HG02970 (cell line): ENCODE measurements at regions not wholly inside any gene's neighbourhood (a gene's known extent, or its start where the extent isn't known, plus 50 kb on each side); places are given as distances from the start of the nearest gene placed in this dataset.

Experiments used
- ATAC-seq: cut with Tn5 transposase; IDR thresholded peaks from one replicate; pipeline ENCODE4 v1.9.1; 2021; ENCODE audit warnings: mild to moderate bottlenecking, moderate library complexity, moderate number of reproducible peaks; ENCODE audit not compliant: unreplicated experiment, low FRiP score

GRCh38 chrX:5549512-5549911 is 679.2 kb downstream of the NLGN4X start:
- no peak for ATAC-seq

- ATAC-seq, result no peak
Observed at GRCh38 chrX:5537098-5537497, 691.6 kb downstream of the NLGN4X start.

- no peak for ATAC-seq
Observed at GRCh38 chrX:5536261-5536660, 692.4 kb downstream of the NLGN4X start.

GRCh38 chrX:5528057-5528456 is 700.6 kb downstream of the NLGN4X start:
- no peak for ATAC-seq

- ATAC-seq, result no peak
Observed at GRCh38 chrX:5526191-5526590, 702.5 kb downstream of the NLGN4X start.

- no peak for ATAC-seq
Observed at GRCh38 chrX:5490786-5491563, 737.7 kb downstream of the NLGN4X start.

- ATAC-seq, result no peak
Observed at GRCh38 chrX:5474282-5474681, 754.4 kb downstream of the NLGN4X start.

GRCh38 chrX:5458300-5458842 is 770.3 kb downstream of the NLGN4X start:
- no peak for ATAC-seq

GRCh38 chrX:5449323-5449722 is 779.3 kb downstream of the NLGN4X start:
- no peak for ATAC-seq

GRCh38 chrX:5431823-5432222 is 796.8 kb downstream of the NLGN4X start:
- no peak for ATAC-seq

- ATAC-seq, result no peak
Observed at GRCh38 chrX:5425119-5425518, 803.5 kb downstream of the NLGN4X start.

- no peak for ATAC-seq
Observed at GRCh38 chrX:5417381-5417780, 811.3 kb downstream of the NLGN4X start.

GRCh38 chrX:5415738-5416137 is 812.9 kb downstream of the NLGN4X start:
- no peak for ATAC-seq

- ATAC-seq, result no peak
Observed at GRCh38 chrX:5409106-5409505, 819.6 kb downstream of the NLGN4X start.

- ATAC-seq, result no peak
Observed at GRCh38 chrX:5402461-5402860, 826.2 kb downstream of the NLGN4X start.

- no peak for ATAC-seq
Observed at GRCh38 chrX:5399403-5399802, 829.3 kb downstream of the NLGN4X start.

- ATAC-seq, result no peak
Observed at GRCh38 chrX:5397409-5397808, 831.3 kb downstream of the NLGN4X start.

GRCh38 chrX:5390376-5390775 is 838.3 kb downstream of the NLGN4X start:
- no peak for ATAC-seq

- ATAC-seq, result no peak
Observed at GRCh38 chrX:5388087-5388486, 840.6 kb downstream of the NLGN4X start.

- no peak for ATAC-seq
Observed at GRCh38 chrX:5380426-5380825, 848.2 kb downstream of the NLGN4X start.

GRCh38 chrX:5341902-5342301 is 886.8 kb downstream of the NLGN4X start:
- ATAC-seq, result no peak

GRCh38 chrX:5337160-5337559 is 891.5 kb downstream of the NLGN4X start:
- no peak for ATAC-seq
